ENCODE measurements at regions not wholly inside any gene's neighbourhood (a gene's known extent, or its start where the extent isn't known, plus 50 kb on each side); places are given as distances from the start of the nearest gene placed in this dataset.

DNA sequence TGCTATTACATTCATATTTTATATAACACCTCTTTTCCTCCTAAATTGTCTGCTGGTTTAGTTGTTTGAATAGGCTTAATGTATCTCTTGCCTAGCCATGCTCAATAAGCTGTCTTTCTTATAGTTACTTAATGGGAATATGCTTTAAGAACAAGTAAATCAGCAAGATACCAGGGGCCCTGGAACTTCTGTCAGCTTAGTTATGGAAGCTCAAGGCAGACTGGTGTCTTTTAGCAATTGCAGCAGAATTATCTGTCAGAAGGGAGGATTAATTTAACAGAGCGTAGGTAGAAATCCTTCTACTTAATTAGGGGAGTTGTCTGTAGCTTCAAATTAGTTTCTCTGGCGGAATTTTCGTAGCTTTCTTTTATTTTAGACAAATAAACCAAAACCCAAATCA is 94.9 kb downstream of the C11orf91 start:
- DNase-seq (ENCODE audit: low read depth) = no peak
- Histone ChIP-seq H3K4me3 (ENCODE audit: low read depth, low read length) (no peak overlapping the region), H3K36me3 (ENCODE audit: control insufficient read depth, insufficient read depth, low read length) (no peaks in the 10 kb centered on the region), H3K27me3 (ENCODE audit: control insufficient read depth, insufficient read depth, low read length) (no peaks in the 10 kb centered on the region)
- TF ChIP-seq, protein P1, sequence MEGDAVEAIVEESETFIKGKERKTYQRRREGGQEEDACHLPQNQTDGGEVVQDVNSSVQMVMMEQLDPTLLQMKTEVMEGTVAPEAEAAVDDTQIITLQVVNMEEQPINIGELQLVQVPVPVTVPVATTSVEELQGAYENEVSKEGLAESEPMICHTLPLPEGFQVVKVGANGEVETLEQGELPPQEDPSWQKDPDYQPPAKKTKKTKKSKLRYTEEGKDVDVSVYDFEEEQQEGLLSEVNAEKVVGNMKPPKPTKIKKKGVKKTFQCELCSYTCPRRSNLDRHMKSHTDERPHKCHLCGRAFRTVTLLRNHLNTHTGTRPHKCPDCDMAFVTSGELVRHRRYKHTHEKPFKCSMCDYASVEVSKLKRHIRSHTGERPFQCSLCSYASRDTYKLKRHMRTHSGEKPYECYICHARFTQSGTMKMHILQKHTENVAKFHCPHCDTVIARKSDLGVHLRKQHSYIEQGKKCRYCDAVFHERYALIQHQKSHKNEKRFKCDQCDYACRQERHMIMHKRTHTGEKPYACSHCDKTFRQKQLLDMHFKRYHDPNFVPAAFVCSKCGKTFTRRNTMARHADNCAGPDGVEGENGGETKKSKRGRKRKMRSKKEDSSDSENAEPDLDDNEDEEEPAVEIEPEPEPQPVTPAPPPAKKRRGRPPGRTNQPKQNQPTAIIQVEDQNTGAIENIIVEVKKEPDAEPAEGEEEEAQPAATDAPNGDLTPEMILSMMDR (IDR thresholded peaks at IDR 0.05; ENCODE audit: insufficient read depth, low read length, poor library complexity, severe bottlenecking) = no peak

DNA sequence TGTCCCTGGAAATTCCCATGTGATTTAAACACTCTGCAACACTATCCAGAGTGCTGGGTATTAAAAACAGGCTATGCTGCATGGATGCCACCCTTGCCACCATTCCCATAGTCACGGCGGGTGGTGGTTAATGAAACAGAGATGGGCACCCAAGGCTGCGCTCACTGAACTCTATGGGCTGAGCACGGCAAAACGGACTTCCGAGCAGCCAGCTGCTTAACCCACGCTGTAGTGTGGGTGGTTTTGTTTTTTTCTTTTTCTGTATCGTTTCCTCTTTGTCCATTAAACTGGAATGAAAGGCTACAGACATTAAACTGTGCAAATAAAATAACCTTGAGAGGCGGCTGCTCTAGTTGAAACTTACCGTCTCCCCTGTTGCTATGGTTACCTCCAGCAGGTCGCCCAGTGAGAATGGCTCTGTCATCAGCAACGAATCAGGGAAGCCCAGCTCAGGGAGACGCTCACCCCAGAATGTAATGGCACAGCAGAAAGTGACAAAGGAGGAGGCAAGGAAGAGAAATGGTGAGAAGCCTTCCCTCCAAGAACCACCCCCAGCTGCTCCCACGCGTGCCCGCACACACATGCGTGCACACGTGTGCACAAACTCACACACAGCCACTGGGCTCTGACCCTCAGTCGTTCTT is 102.1 kb downstream of the C11orf91 start:
- DNase-seq (ENCODE audit: low read depth) = no peak
- Histone ChIP-seq H3K36me3 (ENCODE audit: control insufficient read depth, insufficient read depth, low read length) (no peaks in the 10 kb centered on the region), H3K4me3 (ENCODE audit: low read depth, low read length) (no peak overlapping the region), H3K27me3 (ENCODE audit: control insufficient read depth, insufficient read depth, low read length) (no peaks in the 10 kb centered on the region)
- TF ChIP-seq, protein P1 (IDR thresholded peaks at IDR 0.05; ENCODE audit: insufficient read depth, low read length, poor library complexity, severe bottlenecking) = no peak

DNA sequence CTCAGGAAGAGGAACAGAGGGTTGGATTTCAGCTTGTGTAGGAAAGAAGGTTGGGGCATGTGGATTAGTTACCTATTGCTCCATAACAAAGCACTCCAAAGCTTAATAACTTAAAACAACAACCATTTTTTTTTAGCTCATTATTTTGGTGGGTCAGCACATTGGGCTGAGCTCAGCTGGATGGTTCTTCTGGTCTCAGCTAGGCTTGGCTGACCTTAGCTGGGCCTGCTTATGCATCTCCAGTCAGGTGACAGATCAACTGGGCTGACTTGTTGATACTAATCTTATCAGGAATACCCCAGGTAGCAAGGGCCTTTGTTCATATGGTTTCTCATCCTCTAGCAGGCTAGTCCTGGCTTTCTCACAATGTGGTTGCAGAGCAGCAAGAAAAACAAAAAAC is 106.4 kb downstream of the C11orf91 start:
- Histone ChIP-seq H3K4me3 (ENCODE audit: low read depth, low read length) (no peak overlapping the region), H3K27me3 (ENCODE audit: control insufficient read depth, insufficient read depth, low read length) (no peaks in the 10 kb centered on the region), H3K36me3 (ENCODE audit: control insufficient read depth, insufficient read depth, low read length) (no peaks in the 10 kb centered on the region)
- no peak for DNase-seq (ENCODE audit: low read depth)
- TF ChIP-seq, protein P1 (IDR thresholded peaks at IDR 0.05; ENCODE audit: insufficient read depth, low read length, poor library complexity, severe bottlenecking) = no peak

DNA sequence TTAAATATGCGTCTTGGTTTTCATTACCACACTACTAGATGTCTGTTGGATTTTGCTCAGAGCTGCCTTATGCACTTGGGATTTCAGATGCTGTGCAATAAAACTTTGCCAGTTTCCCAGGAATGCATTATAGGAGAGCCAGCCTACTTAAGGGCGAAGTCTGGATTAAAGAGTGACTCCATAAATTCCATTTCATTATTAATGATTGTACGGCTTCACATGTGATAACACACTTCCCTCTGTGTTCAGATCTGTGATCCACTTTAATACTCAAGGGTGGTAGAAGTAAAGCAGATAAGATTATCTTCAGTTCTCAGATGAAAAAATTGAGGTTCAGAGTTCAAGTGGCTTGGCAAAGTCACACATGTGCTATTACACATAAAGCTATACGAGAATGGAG is 110.2 kb downstream of the C11orf91 start:
- H3K36me3 ChIP-seq (ENCODE audit: control insufficient read depth, insufficient read depth, low read length) = no peaks in the 10 kb centered on the region
- H3K4me3 ChIP-seq (ENCODE audit: low read depth, low read length) = no peak overlapping the region
- no peaks in the 10 kb centered on the region for H3K27me3 ChIP-seq (ENCODE audit: control insufficient read depth, insufficient read depth, low read length)
- TF ChIP-seq, protein P1 (IDR thresholded peaks at IDR 0.05; ENCODE audit: insufficient read depth, low read length, poor library complexity, severe bottlenecking) = no peak
- no peak for DNase-seq (ENCODE audit: low read depth)

DNA sequence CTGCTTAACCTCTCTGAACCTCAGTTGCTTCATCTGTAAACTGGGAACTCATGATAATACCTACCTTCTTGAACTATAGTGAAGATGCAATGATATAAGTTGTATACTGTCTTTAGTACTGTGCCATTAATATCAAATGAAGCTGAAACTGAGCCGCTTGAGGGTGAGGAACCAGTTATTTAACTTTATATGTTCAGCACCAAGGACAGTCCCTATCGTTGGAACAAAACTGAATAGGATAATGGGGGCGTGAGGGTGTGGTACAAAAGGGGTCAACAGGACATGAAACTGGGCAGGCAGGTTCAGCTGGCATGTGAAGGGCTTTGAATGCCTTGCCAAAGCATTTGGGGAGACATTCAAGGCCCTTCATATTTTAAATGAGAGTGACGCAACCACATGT is 112.6 kb downstream of the C11orf91 start:
- no peaks in the 10 kb centered on the region for H3K27me3 ChIP-seq (ENCODE audit: control insufficient read depth, insufficient read depth, low read length)
- DNase-seq (ENCODE audit: low read depth) = no peak
- no peaks in the 10 kb centered on the region for H3K36me3 ChIP-seq (ENCODE audit: control insufficient read depth, insufficient read depth, low read length)
- TF ChIP-seq, protein P1 (IDR thresholded peaks at IDR 0.05; ENCODE audit: insufficient read depth, low read length, poor library complexity, severe bottlenecking) = no peak
- H3K4me3 ChIP-seq (ENCODE audit: low read depth, low read length) = no peak overlapping the region

DNA sequence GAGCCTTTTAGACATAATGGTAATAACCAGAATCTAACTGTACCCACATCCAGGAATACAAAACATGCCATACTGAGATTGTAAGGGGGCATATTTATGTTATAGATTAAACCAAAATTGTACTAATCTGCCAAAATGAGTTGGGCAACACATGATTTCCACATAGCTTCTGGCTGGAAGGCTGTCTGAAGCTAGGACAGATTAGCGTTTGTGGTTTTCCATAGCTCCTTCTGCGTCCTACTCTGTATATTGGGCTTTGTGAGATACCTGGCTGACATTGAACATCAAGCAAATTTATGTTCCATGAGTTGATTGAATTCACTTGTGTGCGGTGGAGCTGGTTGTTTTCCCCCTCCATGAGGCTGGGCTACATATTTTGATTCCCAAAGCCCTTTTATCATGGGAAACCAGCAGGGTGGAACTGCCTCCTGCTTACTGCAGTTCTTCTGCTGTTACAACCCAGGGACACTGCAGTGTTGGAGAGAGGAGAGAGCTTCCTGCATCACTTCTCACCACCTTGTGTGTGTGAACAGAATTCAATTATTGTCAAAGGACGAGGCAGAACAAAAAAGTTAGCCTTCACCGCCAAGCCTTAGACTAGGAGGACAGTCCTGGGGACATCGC is 114.9 kb downstream of the C11orf91 start:
- Histone ChIP-seq H3K4me3 (ENCODE audit: low read depth, low read length) (no peak overlapping the region), H3K27me3 (ENCODE audit: control insufficient read depth, insufficient read depth, low read length) (no peaks in the 10 kb centered on the region), H3K36me3 (ENCODE audit: control insufficient read depth, insufficient read depth, low read length) (no peaks in the 10 kb centered on the region)
- TF ChIP-seq, protein P1 (IDR thresholded peaks at IDR 0.05; ENCODE audit: insufficient read depth, low read length, poor library complexity, severe bottlenecking) = no peak
- DNase-seq (ENCODE audit: low read depth) = no peak

All from kidney epithelial cell (primary cell).